ENCODE measurements at regions not wholly inside any gene's neighbourhood (a gene's known extent, or its start where the extent isn't known, plus 50 kb on each side); places are given as distances from the start of the nearest gene placed in this dataset.
A peak's percentile ranks its signal among the peaks of the same experiment; 100 is the strongest.

GRCh38 chr1:244256086-244256676, 195.5 kb downstream of the ADSS2 start:
- no peak overlapping the region for H3K9ac ChIP-seq (ENCODE audit: low read depth, low read length, poor library complexity)
- H3K36me3 ChIP-seq (replicated peaks in 1 of 2; ENCODE audit: control insufficient read depth in 2 of 2, insufficient read depth in 2 of 2, low read length in 2 of 2) = no peaks in the 10 kb centered on the region
- no peak overlapping the region for H3K23ac ChIP-seq (ENCODE audit: low read depth, low read length, poor library complexity)
- H3K79me1 ChIP-seq (ENCODE audit: low read depth, low read length) = no peaks in the 10 kb centered on the region
- no peak for DNase-seq (ENCODE audit: low spot score)
- H2AK5ac ChIP-seq (ENCODE audit: low read depth, low read length) = no peak overlapping the region
- peaks cover 0 to 2% of the 10 kb centered on the region in 2 donors for H3K4me1 ChIP-seq (ENCODE audit: control insufficient read depth in 2 of 2, insufficient read depth in 1 of 2, low read depth in 1 of 2, low read length in 2 of 2)
- no peak overlapping the region for H2BK12ac ChIP-seq (ENCODE audit: low read length)
- no peak overlapping the region for H3K27ac ChIP-seq (replicated peaks; ENCODE audit: low read length)
- H4K8ac ChIP-seq (ENCODE audit: low read depth, low read length) = no peak overlapping the region
- H2BK120ac ChIP-seq (ENCODE audit: low read depth, low read length) = no peak overlapping the region
- no peak overlapping the region for H2BK5ac ChIP-seq (ENCODE audit: low read length)
- no peaks in the 10 kb centered on the region for H3K27me3 ChIP-seq (ENCODE audit: control insufficient read depth in 3 of 3, insufficient read depth in 3 of 3, low read depth in 1 of 3, low read length in 3 of 3)
- H2BK15ac ChIP-seq (ENCODE audit: low read length) = no peak overlapping the region
- H4K91ac ChIP-seq (ENCODE audit: low read depth, low read length, poor library complexity) = no peak overlapping the region
- no peak overlapping the region for H3K4me3 ChIP-seq (ENCODE audit: low read length in 2 of 2)
- WGBS, 2 donors (ENCODE audit: extremely low coverage in 2 of 2, insufficient read length in 2 of 2, insufficient replicate concordance in 1 of 2) = no CpG with 5 or more reads among the region's 13 CpGs
- peaks cover 0 to 3% of the 10 kb centered on the region in 2 donors for H3K9me3 ChIP-seq (replicated peaks in 1 of 2; ENCODE audit: control insufficient read depth in 2 of 2, insufficient read depth in 1 of 2, low read depth in 1 of 2, low read length in 2 of 2)
- peak overlapping the region; percentile 56 for H2AFZ ChIP-seq (ENCODE audit: low read length)
- H3K14ac ChIP-seq (ENCODE audit: low read length) = no peak overlapping the region
- no peak overlapping the region for H3K4ac ChIP-seq (ENCODE audit: low read length)
- no peak overlapping the region for H3K4me2 ChIP-seq (ENCODE audit: insufficient read depth, low read length, poor library complexity, severe bottlenecking)
- no peak overlapping the region for H3K18ac ChIP-seq (ENCODE audit: low read length)

DNA sequence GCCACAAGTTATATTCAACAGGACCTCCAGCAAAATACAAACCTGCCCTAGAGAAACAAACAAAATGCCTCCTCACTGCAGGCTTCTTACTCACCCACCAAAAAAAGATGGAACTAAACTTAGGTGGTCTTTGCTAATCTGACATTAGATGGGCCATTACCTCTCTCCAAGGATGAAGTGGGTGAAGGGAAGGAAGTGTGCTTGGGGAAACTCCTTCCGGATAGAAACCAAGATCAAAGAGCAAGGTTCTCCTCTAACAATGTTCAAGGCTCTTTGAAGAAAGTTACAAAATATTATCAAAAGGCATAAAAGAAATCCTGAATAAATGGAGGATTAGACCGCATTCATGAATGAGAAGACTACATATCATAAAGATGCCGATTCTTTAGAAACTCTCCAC, 187.5 kb downstream of the ADSS2 start:
- no peak overlapping the region for H4K91ac ChIP-seq (ENCODE audit: low read depth, low read length, poor library complexity)
- no peak overlapping the region for H2BK5ac ChIP-seq (ENCODE audit: low read length)
- no peaks in the 10 kb centered on the region for H3K36me3 ChIP-seq (replicated peaks in 1 of 2; ENCODE audit: control insufficient read depth in 2 of 2, insufficient read depth in 2 of 2, low read length in 2 of 2)
- H3K18ac ChIP-seq (ENCODE audit: low read length) = no peak overlapping the region
- no peak for DNase-seq (ENCODE audit: low spot score)
- no peak overlapping the region for H3K4me2 ChIP-seq (ENCODE audit: insufficient read depth, low read length, poor library complexity, severe bottlenecking)
- H3K23ac ChIP-seq (ENCODE audit: low read depth, low read length, poor library complexity) = no peak overlapping the region
- H3K27ac ChIP-seq (replicated peaks; ENCODE audit: low read length) = no peak overlapping the region
- H3K9me3 ChIP-seq (replicated peaks in 1 of 2; ENCODE audit: control insufficient read depth in 2 of 2, insufficient read depth in 1 of 2, low read depth in 1 of 2, low read length in 2 of 2) = peaks cover 0 to 3% of the 10 kb centered on the region in 2 donors
- no peak overlapping the region for H2BK12ac ChIP-seq (ENCODE audit: low read length)
- no peaks in the 10 kb centered on the region for H3K27me3 ChIP-seq (ENCODE audit: control insufficient read depth in 3 of 3, insufficient read depth in 3 of 3, low read depth in 1 of 3, low read length in 3 of 3)
- H2AFZ ChIP-seq (ENCODE audit: low read length) = no peak overlapping the region
- H2AK5ac ChIP-seq (ENCODE audit: low read depth, low read length) = no peak overlapping the region
- no peak overlapping the region for H3K9ac ChIP-seq (ENCODE audit: low read depth, low read length, poor library complexity)
- WGBS, 2 donors (ENCODE audit: extremely low coverage in 2 of 2, insufficient read length in 2 of 2, insufficient replicate concordance in 1 of 2) = no CpG with 5 or more reads among the region's 3 CpGs
- no peaks in the 10 kb centered on the region for H3K4me1 ChIP-seq (ENCODE audit: control insufficient read depth in 2 of 2, insufficient read depth in 1 of 2, low read depth in 1 of 2, low read length in 2 of 2)
- H4K8ac ChIP-seq (ENCODE audit: low read depth, low read length) = no peak overlapping the region
- no peak overlapping the region for H3K4me3 ChIP-seq (ENCODE audit: low read length in 2 of 2)
- H3K14ac ChIP-seq (ENCODE audit: low read length) = no peak overlapping the region
- no peak overlapping the region for H2BK15ac ChIP-seq (ENCODE audit: low read length)
- no peak overlapping the region for H2BK120ac ChIP-seq (ENCODE audit: low read depth, low read length)
- no peaks in the 10 kb centered on the region for H3K79me1 ChIP-seq (ENCODE audit: low read depth, low read length)
- no peak overlapping the region for H3K4ac ChIP-seq (ENCODE audit: low read length)

DNA sequence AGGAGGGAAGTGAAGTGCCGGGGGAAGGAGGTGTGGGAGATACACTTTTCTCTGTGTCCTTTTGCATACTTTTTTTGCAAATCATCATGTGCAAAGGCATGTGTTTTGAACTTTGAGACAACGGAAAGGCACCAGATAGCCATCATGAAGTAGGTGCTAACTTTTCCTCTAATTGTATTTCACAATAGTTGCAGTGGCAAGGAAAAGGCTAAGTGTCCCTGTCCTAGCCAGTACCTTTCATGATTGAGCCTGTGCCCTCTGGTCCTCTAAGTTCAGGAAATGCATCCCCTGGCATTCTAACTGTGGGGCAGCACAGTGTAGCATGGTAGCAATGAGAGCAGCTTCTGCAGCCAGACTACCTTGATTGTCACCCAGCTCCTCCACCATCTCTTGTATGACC, 186.2 kb downstream of the ADSS2 start:
- no peak overlapping the region for H3K27ac ChIP-seq (replicated peaks; ENCODE audit: low read length)
- H3K9ac ChIP-seq (ENCODE audit: low read depth, low read length, poor library complexity) = no peak overlapping the region
- no peak for DNase-seq (ENCODE audit: low spot score)
- H3K4me2 ChIP-seq (ENCODE audit: insufficient read depth, low read length, poor library complexity, severe bottlenecking) = no peak overlapping the region
- H3K4me3 ChIP-seq (ENCODE audit: low read length in 2 of 2) = no peak overlapping the region
- no peak overlapping the region for H2BK120ac ChIP-seq (ENCODE audit: low read depth, low read length)
- peaks cover 3 to 9% of the 10 kb centered on the region in 2 donors for H3K9me3 ChIP-seq (replicated peaks in 1 of 2; ENCODE audit: control insufficient read depth in 2 of 2, insufficient read depth in 1 of 2, low read depth in 1 of 2, low read length in 2 of 2)
- peak overlapping the region; percentile 5 for H3K14ac ChIP-seq (ENCODE audit: low read length)
- no peak overlapping the region for H4K91ac ChIP-seq (ENCODE audit: low read depth, low read length, poor library complexity)
- no peak overlapping the region for H3K23ac ChIP-seq (ENCODE audit: low read depth, low read length, poor library complexity)
- H3K36me3 ChIP-seq (replicated peaks in 1 of 2; ENCODE audit: control insufficient read depth in 2 of 2, insufficient read depth in 2 of 2, low read length in 2 of 2) = no peaks in the 10 kb centered on the region
- H3K79me1 ChIP-seq (ENCODE audit: low read depth, low read length) = no peaks in the 10 kb centered on the region
- no peaks in the 10 kb centered on the region for H3K27me3 ChIP-seq (ENCODE audit: control insufficient read depth in 3 of 3, insufficient read depth in 3 of 3, low read depth in 1 of 3, low read length in 3 of 3)
- H2BK5ac ChIP-seq (ENCODE audit: low read length) = no peak overlapping the region
- H4K8ac ChIP-seq (ENCODE audit: low read depth, low read length) = no peak overlapping the region
- H2BK15ac ChIP-seq (ENCODE audit: low read length) = no peak overlapping the region
- H3K4me1 ChIP-seq (ENCODE audit: control insufficient read depth in 2 of 2, insufficient read depth in 1 of 2, low read depth in 1 of 2, low read length in 2 of 2) = no peaks in the 10 kb centered on the region
- H2BK12ac ChIP-seq (ENCODE audit: low read length) = no peak overlapping the region
- H2AK5ac ChIP-seq (ENCODE audit: low read depth, low read length) = no peak overlapping the region
- H3K18ac ChIP-seq (ENCODE audit: low read length) = no peak overlapping the region
- WGBS, 2 donors (ENCODE audit: extremely low coverage in 2 of 2, insufficient read length in 2 of 2, insufficient replicate concordance in 1 of 2) = no CpG with 5 or more reads among the region's 2 CpGs
- no peak overlapping the region for H3K4ac ChIP-seq (ENCODE audit: low read length)
- peak overlapping the region; percentile 21 for H2AFZ ChIP-seq (ENCODE audit: low read length)

DNA sequence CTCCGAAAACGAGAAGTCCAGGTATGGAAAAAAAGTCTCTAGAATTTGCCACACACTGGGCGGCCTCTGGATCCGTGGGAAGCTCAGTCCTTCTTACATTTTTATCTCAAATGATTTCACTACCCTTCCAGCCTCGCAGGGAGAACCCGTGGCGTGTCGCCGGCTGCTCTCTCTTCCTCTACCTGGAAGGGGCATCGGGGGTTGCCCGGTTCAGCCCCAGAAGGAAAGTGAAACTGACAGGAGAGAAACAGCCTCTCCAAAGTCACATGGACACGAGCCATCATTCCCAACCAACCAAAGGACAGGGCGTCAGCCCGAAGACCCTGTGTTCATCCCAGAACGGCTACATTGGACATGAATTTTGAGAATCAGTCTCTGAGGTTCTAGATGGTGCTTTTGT, 182.5 kb downstream of the ADSS2 start:
- Histone ChIP-seq H3K4me3 (ENCODE audit: low read length in 2 of 2) (no peak overlapping the region), H3K36me3 (replicated peaks in 1 of 2; ENCODE audit: control insufficient read depth in 2 of 2, insufficient read depth in 2 of 2, low read length in 2 of 2) (no peaks in the 10 kb centered on the region), H2AFZ (ENCODE audit: low read length) (no peak overlapping the region), H4K8ac (ENCODE audit: low read depth, low read length) (no peak overlapping the region), H3K27ac (replicated peaks; ENCODE audit: low read length) (no peak overlapping the region), H2BK12ac (ENCODE audit: low read length) (no peak overlapping the region), H3K79me1 (ENCODE audit: low read depth, low read length) (no peaks in the 10 kb centered on the region), H3K4me2 (ENCODE audit: insufficient read depth, low read length, poor library complexity, severe bottlenecking) (no peak overlapping the region), H2BK120ac (ENCODE audit: low read depth, low read length) (no peak overlapping the region), H3K4me1 (ENCODE audit: control insufficient read depth in 2 of 2, insufficient read depth in 1 of 2, low read depth in 1 of 2, low read length in 2 of 2) (peaks cover 14 to 16% of the 10 kb centered on the region in 2 donors), H2BK5ac (ENCODE audit: low read length) (no peak overlapping the region), H3K18ac (ENCODE audit: low read length) (peak overlapping the region; percentile 20), H3K23ac (ENCODE audit: low read depth, low read length, poor library complexity) (no peak overlapping the region), H4K91ac (ENCODE audit: low read depth, low read length, poor library complexity) (no peak overlapping the region), H3K9ac (ENCODE audit: low read depth, low read length, poor library complexity) (no peak overlapping the region), H3K27me3 (ENCODE audit: control insufficient read depth in 3 of 3, insufficient read depth in 3 of 3, low read depth in 1 of 3, low read length in 3 of 3) (no peaks in the 10 kb centered on the region), H2AK5ac (ENCODE audit: low read depth, low read length) (peak overlapping the region; percentile 14), H3K4ac (ENCODE audit: low read length) (no peak overlapping the region), H3K9me3 (replicated peaks in 1 of 2; ENCODE audit: control insufficient read depth in 2 of 2, insufficient read depth in 1 of 2, low read depth in 1 of 2, low read length in 2 of 2) (peaks cover 3 to 16% of the 10 kb centered on the region in 2 donors), H3K14ac (ENCODE audit: low read length) (no peak overlapping the region), H2BK15ac (ENCODE audit: low read length) (no peak overlapping the region)
- no peak for DNase-seq (ENCODE audit: low spot score)
- no CpG with 5 or more reads among the region's 15 CpGs for WGBS, 2 donors (ENCODE audit: extremely low coverage in 2 of 2, insufficient read length in 2 of 2, insufficient replicate concordance in 1 of 2)
